Ectodermal cell (in vitro differentiated cells): ENCODE measurements at regions not wholly inside any gene's neighbourhood (a gene's known extent, or its start where the extent isn't known, plus 50 kb on each side); places are given as distances from the start of the nearest gene placed in this dataset.

Experiments
- H3K27ac ChIP-seq: 2 replicates; pipeline ENCODE4 v1.7.0; 2013; ENCODE audit warnings: mild to moderate bottlenecking, low read depth, low read length; ENCODE audit not compliant: insufficient read depth, poor library complexity, severe bottlenecking
- H3K27me3 ChIP-seq: 2 replicates; pipeline ENCODE4 v1.7.0; 2013; ENCODE audit warnings: mild to moderate bottlenecking, low read length; ENCODE audit not compliant: insufficient read depth, control insufficient read depth, poor library complexity, severe bottlenecking
- H3K36me3 ChIP-seq: one replicate; pipeline ENCODE4 v1.7.0; 2013; ENCODE audit warnings: low read length; ENCODE audit not compliant: control insufficient read depth, insufficient read depth
- H3K4me1 ChIP-seq: one replicate; pipeline ENCODE4 v1.7.0; 2013; ENCODE audit warnings: low read length; ENCODE audit not compliant: control insufficient read depth, insufficient read depth
- H3K4me3 ChIP-seq: 2 replicates; pipeline ENCODE4 v1.7.0; 2013; ENCODE audit warnings: low read depth, low read length, control low read depth; ENCODE audit not compliant: insufficient read depth
- H3K9me3 ChIP-seq: 2 replicates; pipeline ENCODE4 v1.7.0; 2013; ENCODE audit warnings: mild to moderate bottlenecking, low read length, moderate library complexity; ENCODE audit not compliant: control insufficient read depth
- WGBS, 2 experiments: methylation state at CpG; one replicate each; pipeline ENCODE4 v1.1.7; 2013; ENCODE audit warnings: missing lambda C conversion rate in 2 of 2; 5-methylcytosine and 5-hydroxymethylcytosine counted together

- no peak overlapping the region for H3K27ac ChIP-seq
Observed at GRCh38 chr10:111954386-111954785, 229.2 kb downstream of the GPAM start.

GRCh38 chr10:111956841-111957240 lies 226.7 kb downstream of the GPAM start:
- Histone ChIP-seq H3K27me3 (no peaks in the 10 kb centered on the region), H3K4me3 (no peak overlapping the region), H3K4me1 (no peaks in the 10 kb centered on the region), H3K9me3 (no peaks in the 10 kb centered on the region), H3K27ac (no peak overlapping the region), H3K36me3 (no peaks in the 10 kb centered on the region)
- WGBS, 2 experiments, result 93 to 94% methylated on average over 6 of the region's 6 CpGs

More at GRCh38 chr10:111954386-111954785, 229.2 kb downstream of the GPAM start:
- Histone ChIP-seq H3K9me3 (no peaks in the 10 kb centered on the region), H3K4me3 (no peak overlapping the region), H3K4me1 (no peaks in the 10 kb centered on the region), H3K27me3 (no peaks in the 10 kb centered on the region), H3K36me3 (no peaks in the 10 kb centered on the region)
- WGBS, 2 experiments, result 87 to 93% methylated on average over 4 of the region's 4 CpGs

- WGBS, 2 experiments, result 87 to 91% methylated on average over 4 to 5 of the region's 5 CpGs
- no peaks in the 10 kb centered on the region for H3K9me3 ChIP-seq
Observed at GRCh38 chr10:111962951-111963350, 220.6 kb downstream of the GPAM start.

GRCh38 chr10:111967116-111967515 lies 216.4 kb downstream of the GPAM start:
- Histone ChIP-seq H3K9me3 (no peaks in the 10 kb centered on the region), H3K36me3 (no peaks in the 10 kb centered on the region), H3K4me1 (no peaks in the 10 kb centered on the region), H3K27ac (no peak overlapping the region), H3K4me3 (no peak overlapping the region), H3K27me3 (no peaks in the 10 kb centered on the region)
- WGBS, 2 experiments, result 88 to 100% methylated on average over 1 of the region's 1 CpG

More at GRCh38 chr10:111962951-111963350, 220.6 kb downstream of the GPAM start:
- Histone ChIP-seq H3K36me3 (no peaks in the 10 kb centered on the region), H3K27me3 (no peaks in the 10 kb centered on the region), H3K27ac (no peak overlapping the region), H3K4me1 (no peaks in the 10 kb centered on the region), H3K4me3 (no peak overlapping the region)

- Histone ChIP-seq H3K36me3 (no peaks in the 10 kb centered on the region), H3K4me3 (no peak overlapping the region), H3K27ac (no peak overlapping the region), H3K9me3 (no peaks in the 10 kb centered on the region), H3K4me1 (no peaks in the 10 kb centered on the region), H3K27me3 (no peaks in the 10 kb centered on the region)
- WGBS, 2 experiments, result 91 to 99% methylated on average over 2 of the region's 2 CpGs
Observed at GRCh38 chr10:111967547-111967946, 216.0 kb downstream of the GPAM start.

- Histone ChIP-seq H3K27me3 (no peaks in the 10 kb centered on the region), H3K27ac (no peak overlapping the region), H3K4me1 (no peaks in the 10 kb centered on the region), H3K36me3 (no peaks in the 10 kb centered on the region), H3K9me3 (no peaks in the 10 kb centered on the region), H3K4me3 (no peak overlapping the region)
- WGBS, 2 experiments, result 89 to 94% methylated on average over 1 of the region's 3 CpGs
Observed at GRCh38 chr10:111968647-111969046, 214.9 kb downstream of the GPAM start.

GRCh38 chr10:111970111-111970510 lies 213.5 kb downstream of the GPAM start:
- Histone ChIP-seq H3K9me3 (no peaks in the 10 kb centered on the region), H3K4me1 (no peaks in the 10 kb centered on the region), H3K27ac (no peak overlapping the region), H3K27me3 (no peaks in the 10 kb centered on the region), H3K4me3 (no peak overlapping the region), H3K36me3 (no peaks in the 10 kb centered on the region)
- WGBS, 2 experiments, result 97% methylated on average over 3 to 5 of the region's 5 CpGs

GRCh38 chr10:111972109-111972508 lies 211.5 kb downstream of the GPAM start:
- Histone ChIP-seq H3K27ac (no peak overlapping the region), H3K4me3 (no peak overlapping the region), H3K36me3 (no peaks in the 10 kb centered on the region), H3K9me3 (no peaks in the 10 kb centered on the region), H3K4me1 (no peaks in the 10 kb centered on the region), H3K27me3 (no peaks in the 10 kb centered on the region)
- WGBS, 2 experiments, result 83 to 88% methylated on average over 5 of the region's 5 CpGs

- Histone ChIP-seq H3K27ac (no peak overlapping the region), H3K36me3 (no peaks in the 10 kb centered on the region), H3K9me3 (no peaks in the 10 kb centered on the region), H3K4me1 (no peaks in the 10 kb centered on the region), H3K27me3 (no peaks in the 10 kb centered on the region), H3K4me3 (no peak overlapping the region)
- WGBS, 2 experiments, result 93 to 100% methylated on average over 2 of the region's 2 CpGs
Observed at GRCh38 chr10:111973306-111973705, 210.3 kb downstream of the GPAM start.

- Histone ChIP-seq H3K27me3 (no peaks in the 10 kb centered on the region), H3K9me3 (no peaks in the 10 kb centered on the region), H3K27ac (no peak overlapping the region), H3K36me3 (no peaks in the 10 kb centered on the region), H3K4me3 (no peak overlapping the region), H3K4me1 (no peaks in the 10 kb centered on the region)
- 100% methylated on average over 1 of the region's 1 CpG; no CpG with 5 or more reads in 1 of the 2 experiments for WGBS, 2 experiments
Observed at GRCh38 chr10:111973826-111974225, 209.7 kb downstream of the GPAM start.

- Histone ChIP-seq H3K4me3 (no peak overlapping the region), H3K27me3 (no peaks in the 10 kb centered on the region), H3K9me3 (no peaks in the 10 kb centered on the region), H3K27ac (no peak overlapping the region), H3K4me1 (no peaks in the 10 kb centered on the region), H3K36me3 (no peaks in the 10 kb centered on the region)
- 81 to 86% methylated on average over 4 of the region's 4 CpGs for WGBS, 2 experiments
Observed at GRCh38 chr10:111974325-111974724, 209.2 kb downstream of the GPAM start.
